Hepatocyte (in vitro differentiated cells): ENCODE measurements at regions not wholly inside any gene's neighbourhood (a gene's known extent, or its start where the extent isn't known, plus 50 kb on each side); places are given as distances from the start of the nearest gene placed in this dataset.

ENCODE experiments used
- EZH2 ChIP-seq: fragments of 200-600 bp; sonication (generic); IDR thresholded peaks from 2 replicates; pipeline ENCODE4 v1.6.1; 2016; ENCODE audit warnings: antibody characterized with exemption, mild to moderate bottlenecking, borderline replicate concordance
- TF ChIP-seq, protein P1 (sequence below): fragments of 200-600 bp; sonication (generic); IDR thresholded peaks from 2 replicates; pipeline ENCODE4 v1.5.1; 2016; ENCODE audit warnings: antibody characterized with exemption, mild to moderate bottlenecking; ENCODE audit not compliant: poor library complexity

DNA sequence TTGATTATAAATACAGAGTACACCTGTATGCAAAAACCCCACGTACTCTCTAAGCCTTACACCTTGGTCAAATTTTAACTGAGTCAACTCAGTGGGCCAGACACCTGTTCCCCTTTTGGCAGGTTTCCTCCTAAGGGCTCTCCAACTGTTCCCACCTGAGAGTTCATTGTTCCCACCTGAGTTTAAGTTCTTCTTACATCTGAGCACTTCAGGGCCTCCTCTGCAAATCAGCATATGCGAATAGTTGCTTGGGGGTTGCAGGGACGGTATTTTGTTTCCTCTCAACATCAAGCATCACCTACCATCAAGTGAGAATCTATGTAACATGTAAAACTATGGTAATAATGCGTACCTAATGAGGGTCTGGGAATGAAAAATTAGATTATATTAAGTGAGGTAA is 300.0 kb downstream of the PIK3R1 start:
- TF ChIP-seq, protein P1, sequence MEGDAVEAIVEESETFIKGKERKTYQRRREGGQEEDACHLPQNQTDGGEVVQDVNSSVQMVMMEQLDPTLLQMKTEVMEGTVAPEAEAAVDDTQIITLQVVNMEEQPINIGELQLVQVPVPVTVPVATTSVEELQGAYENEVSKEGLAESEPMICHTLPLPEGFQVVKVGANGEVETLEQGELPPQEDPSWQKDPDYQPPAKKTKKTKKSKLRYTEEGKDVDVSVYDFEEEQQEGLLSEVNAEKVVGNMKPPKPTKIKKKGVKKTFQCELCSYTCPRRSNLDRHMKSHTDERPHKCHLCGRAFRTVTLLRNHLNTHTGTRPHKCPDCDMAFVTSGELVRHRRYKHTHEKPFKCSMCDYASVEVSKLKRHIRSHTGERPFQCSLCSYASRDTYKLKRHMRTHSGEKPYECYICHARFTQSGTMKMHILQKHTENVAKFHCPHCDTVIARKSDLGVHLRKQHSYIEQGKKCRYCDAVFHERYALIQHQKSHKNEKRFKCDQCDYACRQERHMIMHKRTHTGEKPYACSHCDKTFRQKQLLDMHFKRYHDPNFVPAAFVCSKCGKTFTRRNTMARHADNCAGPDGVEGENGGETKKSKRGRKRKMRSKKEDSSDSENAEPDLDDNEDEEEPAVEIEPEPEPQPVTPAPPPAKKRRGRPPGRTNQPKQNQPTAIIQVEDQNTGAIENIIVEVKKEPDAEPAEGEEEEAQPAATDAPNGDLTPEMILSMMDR: no peak
- no peak for TF ChIP-seq EZH2
